Common myeloid progenitor, CD34-positive (primary cell): ENCODE measurements at regions not wholly inside any gene's neighbourhood (a gene's known extent, or its start where the extent isn't known, plus 50 kb on each side); places are given as distances from the start of the nearest gene placed in this dataset.
A peak's percentile ranks its signal among the peaks of the same experiment; 100 is the strongest.

Experiments
- CTCF ChIA-PET: fragments of 350-600 bp; sonication (Branson Sonifier 250); formaldehyde crosslinking; loops from one replicate; lab custom pipeline; 2021; ENCODE audit warnings: antibody characterized with exemption; lab: Charles Lee
- POLR2A ChIA-PET: fragments of 350-600 bp; sonication (Branson Sonifier 250); formaldehyde crosslinking; loops from one replicate; lab custom pipeline; 2021; ENCODE audit warnings: antibody characterized with exemption; lab: Charles Lee
- DNase-seq, 3 donors: peaks; one replicate each; pipeline versions ENCODE4 v3.0.0 to v3.0.0-alpha.2; 2013
- H3K27ac ChIP-seq, 2 experiments: 1 replicate in 1 of 2; 2 replicates in 1 of 2; pipeline ENCODE4 v1.7.0; 2013; ENCODE audit warnings: inconsistent platforms in 2 of 2, low read length in 2 of 2, mild to moderate bottlenecking in 2 of 2, low read depth in 1 of 2, moderate library complexity in 1 of 2; ENCODE audit not compliant: severe bottlenecking in 2 of 2, insufficient read depth in 1 of 2, poor library complexity in 1 of 2
- H3K27me3 ChIP-seq, 5 experiments: replicated peaks in 2 of 5; 1 replicate in 3 of 5; 2 replicates in 2 of 5; pipeline versions ENCODE4 v1.6.1 to v1.7.0; 2013; ENCODE audit warnings: low read length in 4 of 5, mild to moderate bottlenecking in 2 of 5, moderate library complexity in 2 of 5, inconsistent platforms in 1 of 5; ENCODE audit not compliant: insufficient read depth in 5 of 5, control insufficient read depth in 4 of 5
- H3K36me3 ChIP-seq, 4 experiments: 1 replicate in 2 of 4; 2 replicates in 2 of 4; pipeline versions ENCODE4 v1.6.1 to v1.7.0; 2013; ENCODE audit warnings: low read length in 3 of 4, control low read depth in 1 of 4, mild to moderate bottlenecking in 1 of 4; ENCODE audit not compliant: control insufficient read depth in 4 of 4, insufficient read depth in 4 of 4
- H3K4me1 ChIP-seq, 4 experiments: 1 replicate in 3 of 4; 2 replicates in 1 of 4; pipeline versions ENCODE4 v1.6.1 to v1.7.1; 2013; ENCODE audit warnings: low read length in 3 of 4, mild to moderate bottlenecking in 3 of 4, control low read depth in 1 of 4, inconsistent platforms in 1 of 4, moderate library complexity in 1 of 4; ENCODE audit not compliant: control insufficient read depth in 4 of 4, insufficient read depth in 4 of 4; ENCODE audit errors: control extremely low read depth in 1 of 4
- H3K4me3 ChIP-seq, 7 experiments: 1 replicate in 4 of 7; 2 replicates in 3 of 7; pipeline versions ENCODE4 v1.5.1 to v1.7.0; 2013; ENCODE audit warnings: mild to moderate bottlenecking in 7 of 7, low read length in 6 of 7, moderate library complexity in 6 of 7, inconsistent platforms in 2 of 7, low read depth in 2 of 7, control low read depth in 1 of 7; ENCODE audit not compliant: insufficient read depth in 4 of 7, control insufficient read depth in 1 of 7; ENCODE audit errors: extremely low read depth in 1 of 7
- H3K9me3 ChIP-seq, 5 experiments: 1 replicate in 4 of 5; 2 replicates in 1 of 5; pipeline versions ENCODE4 v1.6.1 to v1.7.1; 2013; ENCODE audit warnings: low read length in 4 of 5, mild to moderate bottlenecking in 2 of 5, inconsistent platforms in 1 of 5, low read depth in 1 of 5, moderate library complexity in 1 of 5; ENCODE audit not compliant: control insufficient read depth in 4 of 5, insufficient read depth in 2 of 5; ENCODE audit errors: control extremely low read depth in 1 of 5
- WGBS: methylation state at CpG from one replicate; pipeline ENCODE4 v1.1.5; 2013; ENCODE audit not compliant: insufficient coverage; 5-methylcytosine and 5-hydroxymethylcytosine counted together

DNA sequence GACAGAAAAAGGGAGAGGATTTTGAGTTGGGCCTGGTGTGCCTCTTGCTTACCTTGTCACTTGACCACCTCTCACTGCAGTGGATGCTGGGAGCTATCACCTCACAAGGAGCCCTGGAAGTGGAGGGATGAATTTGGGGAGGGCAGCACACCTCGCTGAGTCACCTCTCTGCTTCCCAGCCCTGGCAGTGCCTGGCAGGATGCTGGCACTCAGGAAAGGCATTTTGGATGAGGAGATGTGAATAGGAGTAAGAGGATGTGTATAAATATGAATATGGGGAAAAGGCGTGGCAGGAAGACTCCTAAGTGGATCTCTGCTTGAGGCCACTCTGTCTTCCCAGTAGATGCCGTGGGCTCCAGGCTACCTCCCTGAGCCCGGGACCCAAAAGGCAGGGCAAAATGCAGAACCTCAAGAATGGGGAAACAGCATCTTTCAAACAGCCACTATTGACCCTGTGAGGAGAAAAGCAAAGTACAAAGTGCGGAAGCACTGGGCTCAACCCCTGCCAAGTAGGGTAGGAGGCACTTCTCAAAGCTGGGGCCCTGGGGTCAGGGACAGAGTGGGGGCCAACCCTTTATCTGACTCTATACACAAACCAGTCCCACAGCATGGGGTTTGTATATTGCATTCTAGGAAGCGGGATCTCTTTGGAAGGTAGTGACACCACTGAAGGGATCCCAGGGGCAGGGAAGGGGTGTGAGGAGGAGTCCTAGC lies 164.5 kb upstream of the GLI2 start:
- Histone ChIP-seq H3K36me3 (no peaks in the 10 kb centered on the region), H3K4me3 (no peak overlapping the region), H3K9me3 (no peaks in the 10 kb centered on the region), H3K27ac (no peak overlapping the region), H3K27me3 (peaks cover 0 to 29% (median 13%) of the 10 kb centered on the region in 5 experiments), H3K4me1 (no peaks in the 10 kb centered on the region)
- DNase-seq, result no peak
- 78% methylated on average over 4 of the region's 6 CpGs for WGBS
- ChIA-PET POLR2A (no interaction called here), CTCF (no interaction called here)

DNA sequence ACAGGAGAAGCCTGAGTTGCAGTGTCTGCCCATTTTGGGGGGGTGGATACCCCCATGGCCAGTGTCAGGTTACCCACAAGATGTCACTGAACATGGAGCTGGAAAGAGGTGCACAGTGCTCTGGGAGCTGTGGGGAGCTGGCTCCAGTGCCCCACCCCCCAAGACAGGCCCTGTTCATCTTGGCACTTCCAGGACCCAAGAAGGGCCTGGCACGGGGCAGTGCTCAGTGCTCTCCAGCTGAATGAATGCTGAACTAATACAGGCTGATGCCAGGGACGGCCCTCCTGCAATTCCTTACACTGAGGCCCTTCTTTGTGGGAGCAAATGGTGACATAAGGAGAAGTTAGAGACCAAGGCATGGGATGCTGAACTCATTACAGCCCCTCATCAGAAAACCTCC lies 163.4 kb upstream of the GLI2 start:
- Histone ChIP-seq H3K9me3 (no peaks in the 10 kb centered on the region), H3K27me3 (peaks cover 0 to 39% (median 19%) of the 10 kb centered on the region in 5 experiments), H3K4me1 (peaks cover 0 to 8% (median 3%) of the 10 kb centered on the region in 4 experiments), H3K4me3 (no peak overlapping the region), H3K36me3 (no peaks in the 10 kb centered on the region), H3K27ac (no peak overlapping the region)
- DNase-seq, result no peak
- WGBS, result 70% methylated on average over 2 of the region's 2 CpGs
- ChIA-PET CTCF (no interaction called here), POLR2A (no interaction called here)

DNA sequence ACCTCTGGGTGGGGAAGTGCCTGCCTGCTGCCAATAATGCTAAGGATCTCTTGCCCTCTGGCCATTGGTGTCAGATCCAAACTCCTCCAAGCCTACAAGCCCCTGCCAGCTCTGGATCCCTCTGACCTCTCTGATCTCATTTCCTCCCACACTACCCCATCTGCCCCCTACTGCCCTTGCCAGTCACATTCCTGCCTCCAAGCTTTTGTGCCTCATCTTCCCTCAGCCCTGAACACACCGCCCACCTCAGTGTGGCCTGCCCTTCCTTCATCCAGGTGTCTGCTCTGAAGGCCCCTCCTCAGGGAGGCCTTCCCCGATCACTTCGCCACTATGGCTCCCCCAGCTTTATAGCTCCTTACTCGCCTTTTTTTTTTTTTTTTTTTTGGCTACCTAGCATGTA lies 161.0 kb upstream of the GLI2 start:
- no peak for DNase-seq
- WGBS, result 92% methylated on average over 4 of the region's 4 CpGs
- no peaks in the 10 kb centered on the region for H3K9me3 ChIP-seq
- H3K27ac ChIP-seq, result no peak overlapping the region
- H3K4me3 ChIP-seq, result no peak overlapping the region
- POLR2A ChIA-PET, result no interaction called here
- peaks cover 0 to 60% (median 21%) of the 10 kb centered on the region in 5 experiments for H3K27me3 ChIP-seq
- no peaks in the 10 kb centered on the region for H3K36me3 ChIP-seq
- CTCF ChIA-PET, result interaction anchor here (0.8 kb wide), 1 partner anchor 17 kb away, joined by 3 read pairs; no protein-coding TSS in a partner anchor
- H3K4me1 ChIP-seq, result peaks cover 0 to 8% (median 3%) of the 10 kb centered on the region in 4 experiments

DNA sequence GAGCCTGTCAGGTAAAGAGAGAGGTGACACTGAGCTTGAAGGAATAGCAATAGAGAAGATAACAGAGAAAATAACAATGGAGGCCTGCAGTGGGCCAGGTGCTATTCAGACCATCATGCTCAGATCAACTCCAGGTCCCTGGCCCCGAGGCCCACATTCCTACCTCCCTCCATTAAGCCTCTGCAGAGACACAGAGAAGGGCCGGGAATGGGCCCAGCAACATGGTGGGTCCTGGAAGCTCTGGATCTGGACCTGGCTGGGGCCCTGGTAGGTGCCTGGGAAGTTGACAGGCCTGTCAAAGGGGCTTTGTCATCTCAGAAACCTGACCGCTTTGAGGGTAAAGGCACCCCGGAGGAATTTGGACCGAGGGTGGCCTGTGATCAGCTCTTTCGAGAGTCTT lies 159.7 kb upstream of the GLI2 start:
- H3K36me3 ChIP-seq, result no peaks in the 10 kb centered on the region
- 96% methylated on average over 4 of the region's 6 CpGs for WGBS
- no peak overlapping the region for H3K27ac ChIP-seq
- no peak for DNase-seq
- H3K4me3 ChIP-seq, result no peak overlapping the region
- CTCF ChIA-PET, result no interaction called here
- no peaks in the 10 kb centered on the region for H3K9me3 ChIP-seq
- peaks cover 0 to 8% (median 3%) of the 10 kb centered on the region in 4 experiments for H3K4me1 ChIP-seq
- POLR2A ChIA-PET, result no interaction called here
- H3K27me3 ChIP-seq, result peaks cover 0 to 73% (median 28%) of the 10 kb centered on the region in 5 experiments

DNA sequence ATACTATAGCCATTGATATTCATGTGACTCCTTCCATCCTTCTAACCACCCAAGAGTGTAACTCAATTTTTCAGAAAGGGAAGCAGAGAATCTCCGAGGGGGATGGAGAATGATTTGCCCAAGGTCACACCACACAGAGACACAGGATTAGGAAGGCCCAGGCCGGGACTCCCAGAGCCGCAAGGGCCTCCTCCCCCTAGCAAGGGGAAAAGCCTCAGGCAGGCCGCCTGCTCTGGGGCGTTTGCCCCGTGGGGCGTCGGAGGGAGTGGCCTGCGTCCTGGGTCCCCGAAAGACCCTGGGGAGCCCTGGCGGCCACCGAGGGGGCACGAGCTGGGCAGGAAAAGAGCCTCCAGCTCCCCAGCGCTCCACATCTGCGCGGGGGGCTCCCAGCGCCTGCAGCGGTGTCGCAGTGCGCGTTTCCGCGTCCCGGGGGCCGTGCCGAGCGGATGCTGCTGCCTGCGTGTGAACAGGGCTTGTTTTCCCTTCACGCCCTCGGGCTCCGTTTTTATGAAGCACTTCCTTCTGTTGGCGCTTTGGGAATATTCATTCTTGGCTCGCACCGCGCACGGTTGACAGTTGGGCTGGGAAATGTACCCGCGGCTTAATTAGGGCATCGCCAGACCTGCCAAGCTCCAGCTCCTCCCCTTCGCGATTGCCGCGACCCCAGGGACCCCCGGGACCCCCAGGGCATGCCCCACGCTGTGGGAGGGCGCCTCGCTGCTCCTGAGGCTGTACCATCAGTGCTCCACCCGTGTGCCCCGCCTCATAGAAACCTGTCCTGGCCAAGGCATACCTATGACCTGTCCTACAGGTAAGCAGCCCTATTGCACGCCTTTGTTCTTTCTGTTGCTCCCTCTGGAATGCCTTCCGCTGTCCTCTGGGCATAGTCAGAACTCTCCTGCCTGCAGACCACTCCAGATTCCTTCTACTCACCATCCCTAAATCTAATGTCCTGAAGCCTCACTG lies 158.9 kb upstream of the GLI2 start:
- 8% methylated on average over 51 of the region's 51 CpGs for WGBS
- Histone ChIP-seq H3K9me3 (no peaks in the 10 kb centered on the region), H3K36me3 (no peaks in the 10 kb centered on the region), H3K4me3 (peak overlapping the region in 4 of 7 experiments; percentile 32 to 53 (median 38)), H3K27ac (no peak overlapping the region), H3K27me3 (peaks cover 0 to 79% (median 33%) of the 10 kb centered on the region in 5 experiments), H3K4me1 (peaks cover 0 to 8% (median 3%) of the 10 kb centered on the region in 4 experiments)
- POLR2A ChIA-PET, result no interaction called here
- CTCF ChIA-PET, result no interaction called here
- peak in 2 of 3 donors; percentile 2 to 7 for DNase-seq

DNA sequence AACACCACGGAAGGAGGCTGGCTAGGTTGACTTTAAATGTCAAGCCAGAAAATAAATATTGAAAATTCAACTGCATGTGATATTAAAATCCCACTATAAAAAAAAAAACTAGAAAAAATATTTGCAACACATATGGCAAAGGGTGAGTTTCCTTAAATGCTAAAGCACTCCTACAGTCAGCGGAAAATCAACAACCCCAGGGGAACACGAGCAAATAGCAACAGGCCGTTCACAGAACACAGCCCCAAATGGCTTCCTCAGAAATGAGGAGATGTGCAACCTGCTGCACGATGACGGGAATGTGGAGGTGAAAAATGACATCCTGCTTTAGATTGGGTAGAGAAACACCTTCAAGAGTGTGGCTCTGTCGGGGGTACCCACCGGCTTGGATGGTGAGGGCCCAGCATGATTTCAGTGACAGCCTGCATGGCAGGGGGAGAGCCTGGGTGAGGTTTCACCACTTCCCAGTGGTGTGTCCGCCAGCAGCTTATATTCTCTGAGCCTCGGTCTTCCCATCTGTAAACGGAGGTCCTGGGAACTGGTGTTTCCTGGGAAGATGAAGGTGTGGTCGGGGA lies 157.9 kb upstream of the GLI2 start:
- Histone ChIP-seq H3K27ac (no peak overlapping the region), H3K4me3 (no peak overlapping the region), H3K27me3 (peaks cover 0 to 85% (median 37%) of the 10 kb centered on the region in 5 experiments), H3K4me1 (peaks cover 0 to 8% (median 3%) of the 10 kb centered on the region in 4 experiments), H3K9me3 (peaks cover 0 to 5% (median 0%) of the 10 kb centered on the region in 5 experiments), H3K36me3 (no peaks in the 10 kb centered on the region)
- 98% methylated on average over 8 of the region's 12 CpGs for WGBS
- POLR2A ChIA-PET, result no interaction called here
- CTCF ChIA-PET, result no interaction called here
- no peak for DNase-seq
